ENCODE measurements at regions not wholly inside any gene's neighbourhood (a gene's known extent, or its start where the extent isn't known, plus 50 kb on each side); places are given as distances from the start of the nearest gene placed in this dataset.

GRCh38 chr18:69261406-69261805, 139.3 kb upstream of the DOK6 start:
- ChIA-PET POLR2A (interaction anchor here (0.7 kb wide), 1 partner anchor 21 kb away, joined by 3 read pairs; no protein-coding TSS in a partner anchor), CTCF (no interaction called here)
- TF ChIP-seq CTCF (IDR thresholded peaks at IDR 0.05; ENCODE audit: unreplicated experiment) = no peak
- intact Hi-C loops (cut with micrococcal nuclease) = no loop called here
- Mint-ChIP-seq H3K4me1 (ENCODE audit: insufficient read depth, unreplicated experiment) (no peaks in the 10 kb centered on the region), H3K9me3 (ENCODE audit: unreplicated experiment) (no peaks in the 10 kb centered on the region), H3K27me3 (ENCODE audit: insufficient read depth, unreplicated experiment) (no peaks in the 10 kb centered on the region), H3K27ac (ENCODE audit: low read depth, unreplicated experiment) (no peak overlapping the region), H3K4me3 (ENCODE audit: unreplicated experiment) (no peak overlapping the region), H3K36me3 (ENCODE audit: insufficient read depth, unreplicated experiment) (no peaks in the 10 kb centered on the region)
- BruUV-seq (replicated peaks) = no TSS peak
- no peak for DNase-seq (ENCODE audit: unreplicated experiment)

- H3K9me3 Mint-ChIP-seq (ENCODE audit: unreplicated experiment) = peaks cover 10% of the 10 kb centered on the region
- no peak overlapping the region for H3K27ac Mint-ChIP-seq (ENCODE audit: low read depth, unreplicated experiment)
- peaks cover 4% of the 10 kb centered on the region for H3K27me3 Mint-ChIP-seq (ENCODE audit: insufficient read depth, unreplicated experiment)
- no peak for DNase-seq (ENCODE audit: unreplicated experiment)
- no peaks in the 10 kb centered on the region for H3K4me1 Mint-ChIP-seq (ENCODE audit: insufficient read depth, unreplicated experiment)
- no TSS peak for BruUV-seq (replicated peaks)
- ChIA-PET POLR2A (no interaction called here), CTCF (no interaction called here)
- no peak for TF ChIP-seq CTCF (IDR thresholded peaks at IDR 0.05; ENCODE audit: unreplicated experiment)
- H3K36me3 Mint-ChIP-seq (ENCODE audit: insufficient read depth, unreplicated experiment) = no peaks in the 10 kb centered on the region
- intact Hi-C loops (cut with micrococcal nuclease) = no loop called here
- no peak overlapping the region for H3K4me3 Mint-ChIP-seq (ENCODE audit: unreplicated experiment)
These were observed 135.0 kb upstream of the DOK6 start for GRCh38 chr18:69265656-69266055.

GRCh38 chr18:69267895-69268294, 132.8 kb upstream of the DOK6 start:
- peak; percentile 6 for DNase-seq (ENCODE audit: unreplicated experiment)
- CTCF ChIA-PET = no interaction called here
- POLR2A ChIA-PET = no interaction called here
- intact Hi-C loops (cut with micrococcal nuclease) = no loop called here
- Mint-ChIP-seq H3K4me1 (ENCODE audit: insufficient read depth, unreplicated experiment) (no peaks in the 10 kb centered on the region), H3K27me3 (ENCODE audit: insufficient read depth, unreplicated experiment) (peaks cover 27% of the 10 kb centered on the region), H3K9me3 (ENCODE audit: unreplicated experiment) (peaks cover 10% of the 10 kb centered on the region), H3K4me3 (ENCODE audit: unreplicated experiment) (no peak overlapping the region), H3K27ac (ENCODE audit: low read depth, unreplicated experiment) (no peak overlapping the region), H3K36me3 (ENCODE audit: insufficient read depth, unreplicated experiment) (no peaks in the 10 kb centered on the region)
- no peak for TF ChIP-seq CTCF (IDR thresholded peaks at IDR 0.05; ENCODE audit: unreplicated experiment)
- no TSS peak for BruUV-seq (replicated peaks)

- no peak for DNase-seq (ENCODE audit: unreplicated experiment)
- ChIA-PET POLR2A (interaction anchor here (1.3 kb wide), 1 partner anchor 20 kb away, joined by 3 read pairs; no protein-coding TSS in a partner anchor), CTCF (interaction anchor here (0.6 kb wide), 2 partner anchors 415 to 716 kb away, joined by 3 read pairs; no protein-coding TSS in a partner anchor)
- no peaks in the 10 kb centered on the region for H3K9me3 Mint-ChIP-seq (ENCODE audit: unreplicated experiment)
- H3K36me3 Mint-ChIP-seq (ENCODE audit: insufficient read depth, unreplicated experiment) = no peaks in the 10 kb centered on the region
- no peak for TF ChIP-seq CTCF (IDR thresholded peaks at IDR 0.05; ENCODE audit: unreplicated experiment)
- intact Hi-C loops (cut with micrococcal nuclease) = no loop called here
- H3K4me3 Mint-ChIP-seq (ENCODE audit: unreplicated experiment) = no peak overlapping the region
- no peak overlapping the region for H3K27ac Mint-ChIP-seq (ENCODE audit: low read depth, unreplicated experiment)
- H3K4me1 Mint-ChIP-seq (ENCODE audit: insufficient read depth, unreplicated experiment) = no peaks in the 10 kb centered on the region
- H3K27me3 Mint-ChIP-seq (ENCODE audit: insufficient read depth, unreplicated experiment) = peaks cover 49% of the 10 kb centered on the region
- no TSS peak for BruUV-seq (replicated peaks)
These were observed 118.3 kb upstream of the DOK6 start for GRCh38 chr18:69282371-69282770.
